GM10266 (cell line): ENCODE measurements at regions not wholly inside any gene's neighbourhood (a gene's known extent, or its start where the extent isn't known, plus 50 kb on each side); places are given as distances from the start of the nearest gene placed in this dataset.

ENCODE experiments used
- DNase-seq: peaks from one replicate; pipeline ENCODE4 v3.0.0; 2012; ENCODE audit errors: extremely low spot score
- CTCF ChIP-seq: IDR thresholded peaks from 2 replicates; pipeline ENCODE4 v1.5.1; 2012; ENCODE audit warnings: mild to moderate bottlenecking, low read depth; ENCODE audit not compliant: control insufficient read depth, insufficient read depth; ENCODE audit errors: missing control alignments

- no peak for TF ChIP-seq CTCF
- DNase-seq: no peak
These were observed 543.5 kb downstream of the ETNK1 start for GRCh38 chr12:23168459-23168858.

- no peak for DNase-seq
- TF ChIP-seq CTCF: no peak
These were observed 544.2 kb downstream of the ETNK1 start for GRCh38 chr12:23169012-23169695.

DNA sequence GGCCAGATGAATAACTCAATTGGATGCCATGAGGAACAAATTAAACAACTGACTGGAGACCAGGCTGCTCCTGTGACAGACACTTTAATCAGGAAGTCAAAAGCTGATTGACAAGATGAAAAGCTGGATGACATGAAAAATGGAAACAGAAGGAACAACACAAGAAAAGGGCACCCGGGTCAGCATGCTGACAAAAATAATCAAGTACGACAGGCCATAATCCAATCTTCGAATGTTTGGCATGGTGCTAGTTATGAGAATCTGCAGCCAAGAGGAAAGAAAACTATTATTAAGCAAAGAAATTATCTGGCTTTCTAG, 544.7 kb downstream of the ETNK1 start:
- no peak for TF ChIP-seq CTCF
- DNase-seq: no peak

- TF ChIP-seq CTCF: no peak
- DNase-seq: no peak
These were observed 549.9 kb downstream of the ETNK1 start for GRCh38 chr12:23174917-23175316.

- DNase-seq: no peak
- no peak for TF ChIP-seq CTCF
These were observed 560.4 kb downstream of the ETNK1 start for GRCh38 chr12:23185346-23185745.

GRCh38 chr12:23186950-23187349, 562.0 kb downstream of the ETNK1 start:
- DNase-seq: no peak
- no peak for TF ChIP-seq CTCF

DNA sequence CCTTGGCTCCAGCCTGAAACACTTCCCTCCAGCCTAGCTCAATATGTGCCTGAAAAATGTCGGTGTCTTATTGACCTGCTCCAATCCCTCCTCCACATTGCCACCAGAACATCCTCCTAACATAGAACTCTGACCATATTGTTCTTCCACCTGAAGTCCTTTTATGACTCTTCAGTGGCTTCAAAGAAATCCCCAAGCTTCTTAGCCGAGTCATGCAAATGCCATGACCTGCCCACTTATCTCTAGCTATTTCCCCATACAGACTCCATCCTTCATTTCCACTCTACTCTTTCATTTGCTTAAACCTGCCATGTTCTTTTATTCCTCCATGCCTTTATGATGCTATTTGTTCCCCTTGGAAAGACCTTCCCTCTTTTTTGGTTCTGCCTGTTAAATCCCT, 568.6 kb downstream of the ETNK1 start:
- no peak for DNase-seq
- no peak for TF ChIP-seq CTCF
